SK-N-SH (cell line): ENCODE measurements at regions not wholly inside any gene's neighbourhood (a gene's known extent, or its start where the extent isn't known, plus 50 kb on each side); places are given as distances from the start of the nearest gene placed in this dataset.

Experiments
- CTCF ChIA-PET: fragments of 300-600, 350-600 bp; formaldehyde crosslinking; extraction: SDS; loops from one replicate; lab custom pipeline; 2021; lab: Yijun Ruan, JAX
- POLR2A ChIA-PET: fragments of 350-600 bp; sonication (Branson Sonifier 250); formaldehyde crosslinking; extraction: SDS; loops from one replicate; lab custom pipeline; 2020; ENCODE audit warnings: antibody characterized with exemption, inconsistent platforms; lab: Yijun Ruan, JAX
- DNase-seq: peaks from one replicate; pipeline ENCODE4 v3.0.0; 2012
- H2AFZ ChIP-seq: fragments of 200-600 bp; sonication (generic); 2 replicates; pipeline ENCODE4 v1.8.1; 2016; ENCODE audit warnings: antibody characterized with exemption, mild to moderate bottlenecking, low read depth
- H3F3A ChIP-seq: fragments of 200-600 bp; sonication (generic); replicated peaks from 2 replicates; pipeline ENCODE3; 2016; ENCODE audit warnings: antibody characterized with exemption, mild to moderate bottlenecking; ENCODE audit not compliant: insufficient read depth
- H3K27ac ChIP-seq, 2 experiments: fragments of 200-500 bp in 1 of 2; fragments of 200-600 bp in 1 of 2; sonication (Bioruptor generic) in 1 of 2; sonication (generic), shearing (Covaris generic) in 1 of 2; 2 replicates each; pipeline versions ENCODE4 v1.5.1 to v1.6.1; 2014 to 2016; ENCODE audit warnings: low read depth in 2 of 2, inconsistent platforms in 1 of 2, low read length in 1 of 2, mild to moderate bottlenecking in 1 of 2, mixed read lengths in 1 of 2
- H3K27me3 ChIP-seq: fragments of 200-600 bp; sonication (generic), shearing (Covaris generic); 2 replicates; pipeline ENCODE4 v1.6.1; 2016; ENCODE audit warnings: mixed run types; ENCODE audit not compliant: insufficient read depth
- H3K36me3 ChIP-seq, 2 experiments: fragments of 200-500 bp in 1 of 2; fragments of 200-600 bp in 1 of 2; sonication (Bioruptor generic) in 1 of 2; sonication (generic) in 1 of 2; replicated peaks in 1 of 2; 2 replicates each; pipeline versions ENCODE3 to v1.5.1; 2014 to 2016; ENCODE audit warnings: low read length in 1 of 2, mild to moderate bottlenecking in 1 of 2; ENCODE audit not compliant: insufficient read depth in 2 of 2, control insufficient read depth in 1 of 2
- H3K4me1 ChIP-seq, 2 experiments: fragments of 200-500 bp in 1 of 2; fragments of 200-600 bp in 1 of 2; sonication (Bioruptor generic) in 1 of 2; sonication (generic), shearing (Covaris generic) in 1 of 2; 2 replicates each; pipeline versions ENCODE4 v1.5.1 to v1.6.1; 2014 to 2016; ENCODE audit warnings: low read depth in 1 of 2, low read length in 1 of 2, mixed run types in 1 of 2; ENCODE audit not compliant: insufficient read depth in 2 of 2, control insufficient read depth in 1 of 2
- H3K4me2 ChIP-seq: fragments of 200-600 bp; sonication (generic), shearing (Covaris generic); 2 replicates; pipeline ENCODE4 v1.6.1; 2017; ENCODE audit warnings: mixed run types
- H3K4me3 ChIP-seq, 2 experiments: fragments of 200-500 bp in 1 of 2; fragments of 200-600 bp in 1 of 2; sonication (Bioruptor generic) in 1 of 2; sonication (generic), shearing (Covaris generic) in 1 of 2; 2 replicates each; pipeline versions ENCODE4 v1.5.1 to v1.8.1; 2014 to 2016; ENCODE audit warnings: low read depth in 2 of 2, inconsistent platforms in 1 of 2, low read length in 1 of 2, mild to moderate bottlenecking in 1 of 2, mixed read lengths in 1 of 2, moderate library complexity in 1 of 2
- H3K79me2 ChIP-seq: fragments of 200-600 bp; sonication (generic); 2 replicates; pipeline ENCODE4 v1.8.1; 2017; ENCODE audit warnings: mild to moderate bottlenecking; ENCODE audit not compliant: insufficient read depth
- H3K9ac ChIP-seq: fragments of 200-600 bp; sonication (generic); 2 replicates; pipeline ENCODE4 v1.6.1; 2017; ENCODE audit warnings: mixed run types
- H3K9me2 ChIP-seq: fragments of 200-600 bp; sonication (generic); 2 replicates; pipeline ENCODE4 v1.6.1; 2017; ENCODE audit warnings: mixed run types
- H3K9me3 ChIP-seq: fragments of 200-600 bp; sonication (generic); 2 replicates; pipeline ENCODE4 v1.6.1; 2017; ENCODE audit warnings: mixed run types, mild to moderate bottlenecking, moderate library complexity
- H4K20me1 ChIP-seq: fragments of 200-600 bp; sonication (generic); 2 replicates; pipeline ENCODE4 v1.6.1; 2017; ENCODE audit warnings: mild to moderate bottlenecking, mixed run types; ENCODE audit not compliant: insufficient read depth
- CHD2 ChIP-seq: fragments of 150-350 bp; IDR thresholded peaks from 2 replicates; pipeline ENCODE4 v1.6.1; 2018; ENCODE audit warnings: low read length; ENCODE audit not compliant: partially characterized antibody
- ELF1 ChIP-seq: IDR thresholded peaks from 2 replicates; pipeline ENCODE4 v1.4.0; 2012
- EP300 ChIP-seq, 2 experiments: IDR thresholded peaks; 2 replicates each; pipeline versions ENCODE4 v1.4.0 to v1.6.1; 2012; ENCODE audit warnings: borderline replicate concordance in 1 of 2, low read depth in 1 of 2, low read length in 1 of 2
- FOXJ3 ChIP-seq: sonication (generic); formaldehyde crosslinking; IDR thresholded peaks from 2 replicates; pipeline ENCODE4 v1.5.1; 2020; ENCODE audit warnings: mild to moderate bottlenecking, missing genetic modification reagents
- FOXM1 ChIP-seq: IDR thresholded peaks from 2 replicates; pipeline ENCODE4 v1.4.0; 2012; ENCODE audit warnings: low read depth, mild to moderate bottlenecking
- GATA2 ChIP-seq: sonication (generic); formaldehyde crosslinking; IDR thresholded peaks from 2 replicates; pipeline ENCODE4 v1.5.0; 2020; ENCODE audit warnings: mild to moderate bottlenecking, missing genetic modification reagents
- MEF2A ChIP-seq: IDR thresholded peaks from 2 replicates; pipeline ENCODE4 v1.4.0; 2012; ENCODE audit warnings: low read depth, borderline replicate concordance
- NRF1 ChIP-seq: IDR thresholded peaks from 2 replicates; pipeline ENCODE4 v1.6.1; 2012; ENCODE audit warnings: low read depth, mild to moderate bottlenecking, low read length
- RCOR1 ChIP-seq: fragments of 150-350 bp; IDR thresholded peaks from 2 replicates; pipeline ENCODE4 v1.6.1; 2017; ENCODE audit warnings: antibody characterized with exemption, low read length
- RXRA ChIP-seq: IDR thresholded peaks from 2 replicates; pipeline ENCODE4 v1.4.0; 2012; ENCODE audit warnings: low read depth, mild to moderate bottlenecking, borderline replicate concordance
- TAF1 ChIP-seq: IDR thresholded peaks from 2 replicates; pipeline ENCODE4 v1.6.1; 2012; ENCODE audit warnings: low read depth, mild to moderate bottlenecking, low read length, moderate library complexity, borderline replicate concordance
- TCF12 ChIP-seq: IDR thresholded peaks from 2 replicates; pipeline ENCODE4 v1.4.0; 2012
- YY1 ChIP-seq: IDR thresholded peaks from 2 replicates; pipeline ENCODE4 v1.4.0; 2012; ENCODE audit warnings: low read depth, mild to moderate bottlenecking
- WGBS: methylation state at CpG from one replicate; pipeline ENCODE4 v1.1.6; 2017; ENCODE audit warnings: low lambda C conversion rate; 5-methylcytosine and 5-hydroxymethylcytosine counted together
- TF ChIP-seq, protein P1 (sequence below): IDR thresholded peaks from 2 replicates; pipeline ENCODE4 v1.4.0; 2012; ENCODE audit warnings: low read depth, borderline replicate concordance
- TF ChIP-seq, protein P2 (sequence below): IDR thresholded peaks from 2 replicates; pipeline ENCODE4 v1.4.0; 2012; ENCODE audit warnings: low read depth
- TF ChIP-seq, protein P3 (sequence below): IDR thresholded peaks from 2 replicates; pipeline ENCODE4 v1.4.0; 2012; ENCODE audit warnings: low read depth, borderline replicate concordance
- TF ChIP-seq, protein P4 (sequence below): fragments of 150-350 bp; IDR thresholded peaks from 2 replicates; pipeline ENCODE4 v1.6.1; 2017; ENCODE audit warnings: antibody characterized with exemption, low read length, low read depth, borderline replicate concordance
- TF ChIP-seq, protein P5 (sequence below): IDR thresholded peaks from 2 replicates; pipeline ENCODE4; 2012

DNA sequence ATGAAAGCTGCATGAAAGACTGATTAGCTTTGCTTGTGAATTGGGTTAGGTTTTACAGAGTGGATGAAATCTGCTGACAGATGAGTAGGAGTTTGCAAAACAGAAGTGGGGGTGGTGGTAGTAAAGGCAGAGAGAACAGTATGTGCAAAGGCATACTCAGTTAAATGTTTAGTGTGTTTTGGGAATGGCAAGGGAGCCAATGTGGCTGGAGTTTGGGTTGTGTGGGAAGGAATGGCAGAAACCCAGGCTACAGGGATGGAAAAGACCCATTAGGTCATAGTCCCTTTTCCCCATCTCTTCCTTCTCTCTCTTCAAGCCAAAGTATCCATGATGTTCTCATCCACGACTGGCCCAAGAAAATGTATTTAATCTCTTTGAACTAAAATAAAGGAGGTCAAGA lies 362.2 kb upstream of the LYPLAL1 start:
- Histone ChIP-seq H3K27me3 (no peaks in the 10 kb centered on the region), H3K4me2 (no peak overlapping the region), H3K4me3 (no peak overlapping the region), H3K4me1 (no peaks in the 10 kb centered on the region; a peak in 1 of 4 replicates), H4K20me1 (no peaks in the 10 kb centered on the region), H3K79me2 (no peaks in the 10 kb centered on the region), H3K9ac (no peak overlapping the region), H3K9me3 (no peaks in the 10 kb centered on the region), H3K9me2 (no peaks in the 10 kb centered on the region), H2AFZ (no peak overlapping the region; the same call in 1 of the 2 replicates), H3K27ac (no peak overlapping the region), H3F3A (no peaks in the 10 kb centered on the region), H3K36me3 (no peaks in the 10 kb centered on the region)
- POLR2A ChIA-PET, result no interaction called here
- 70% methylated on average over 1 of the region's 1 CpG for WGBS
- DNase-seq, result no peak
- no peak for TF ChIP-seq RXRA
- TF ChIP-seq NRF1, result no peak
- TF ChIP-seq EP300 (IDR thresholded peaks at IDR 0.05; ENCODE audit: borderline replicate concordance in 1 of 2, low read depth in 1 of 2, low read length in 1 of 2), result no peak
- TF ChIP-seq, protein P1, sequence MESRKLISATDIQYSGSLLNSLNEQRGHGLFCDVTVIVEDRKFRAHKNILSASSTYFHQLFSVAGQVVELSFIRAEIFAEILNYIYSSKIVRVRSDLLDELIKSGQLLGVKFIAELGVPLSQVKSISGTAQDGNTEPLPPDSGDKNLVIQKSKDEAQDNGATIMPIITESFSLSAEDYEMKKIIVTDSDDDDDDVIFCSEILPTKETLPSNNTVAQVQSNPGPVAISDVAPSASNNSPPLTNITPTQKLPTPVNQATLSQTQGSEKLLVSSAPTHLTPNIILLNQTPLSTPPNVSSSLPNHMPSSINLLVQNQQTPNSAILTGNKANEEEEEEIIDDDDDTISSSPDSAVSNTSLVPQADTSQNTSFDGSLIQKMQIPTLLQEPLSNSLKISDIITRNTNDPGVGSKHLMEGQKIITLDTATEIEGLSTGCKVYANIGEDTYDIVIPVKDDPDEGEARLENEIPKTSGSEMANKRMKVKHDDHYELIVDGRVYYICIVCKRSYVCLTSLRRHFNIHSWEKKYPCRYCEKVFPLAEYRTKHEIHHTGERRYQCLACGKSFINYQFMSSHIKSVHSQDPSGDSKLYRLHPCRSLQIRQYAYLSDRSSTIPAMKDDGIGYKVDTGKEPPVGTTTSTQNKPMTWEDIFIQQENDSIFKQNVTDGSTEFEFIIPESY, result no peak
- TF ChIP-seq TAF1, result no peak
- no peak for TF ChIP-seq TCF12
- TF ChIP-seq, protein P2, sequence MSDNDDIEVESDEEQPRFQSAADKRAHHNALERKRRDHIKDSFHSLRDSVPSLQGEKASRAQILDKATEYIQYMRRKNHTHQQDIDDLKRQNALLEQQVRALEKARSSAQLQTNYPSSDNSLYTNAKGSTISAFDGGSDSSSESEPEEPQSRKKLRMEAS, result no peak
- no peak for TF ChIP-seq MEF2A
- TF ChIP-seq, protein P3, sequence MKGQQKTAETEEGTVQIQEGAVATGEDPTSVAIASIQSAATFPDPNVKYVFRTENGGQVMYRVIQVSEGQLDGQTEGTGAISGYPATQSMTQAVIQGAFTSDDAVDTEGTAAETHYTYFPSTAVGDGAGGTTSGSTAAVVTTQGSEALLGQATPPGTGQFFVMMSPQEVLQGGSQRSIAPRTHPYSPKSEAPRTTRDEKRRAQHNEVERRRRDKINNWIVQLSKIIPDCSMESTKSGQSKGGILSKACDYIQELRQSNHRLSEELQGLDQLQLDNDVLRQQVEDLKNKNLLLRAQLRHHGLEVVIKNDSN, result no peak
- no peak for TF ChIP-seq FOXJ3 (CRISPR knock-in tag)
- TF ChIP-seq, protein P4, sequence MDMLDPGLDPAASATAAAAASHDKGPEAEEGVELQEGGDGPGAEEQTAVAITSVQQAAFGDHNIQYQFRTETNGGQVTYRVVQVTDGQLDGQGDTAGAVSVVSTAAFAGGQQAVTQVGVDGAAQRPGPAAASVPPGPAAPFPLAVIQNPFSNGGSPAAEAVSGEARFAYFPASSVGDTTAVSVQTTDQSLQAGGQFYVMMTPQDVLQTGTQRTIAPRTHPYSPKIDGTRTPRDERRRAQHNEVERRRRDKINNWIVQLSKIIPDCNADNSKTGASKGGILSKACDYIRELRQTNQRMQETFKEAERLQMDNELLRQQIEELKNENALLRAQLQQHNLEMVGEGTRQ, result no peak
- TF ChIP-seq ELF1, result no peak
- TF ChIP-seq, protein P5, sequence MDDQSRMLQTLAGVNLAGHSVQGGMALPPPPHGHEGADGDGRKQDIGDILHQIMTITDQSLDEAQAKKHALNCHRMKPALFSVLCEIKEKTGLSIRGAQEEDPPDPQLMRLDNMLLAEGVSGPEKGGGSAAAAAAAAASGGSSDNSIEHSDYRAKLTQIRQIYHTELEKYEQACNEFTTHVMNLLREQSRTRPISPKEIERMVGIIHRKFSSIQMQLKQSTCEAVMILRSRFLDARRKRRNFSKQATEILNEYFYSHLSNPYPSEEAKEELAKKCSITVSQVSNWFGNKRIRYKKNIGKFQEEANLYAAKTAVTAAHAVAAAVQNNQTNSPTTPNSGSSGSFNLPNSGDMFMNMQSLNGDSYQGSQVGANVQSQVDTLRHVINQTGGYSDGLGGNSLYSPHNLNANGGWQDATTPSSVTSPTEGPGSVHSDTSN, result no peak
- no peak for TF ChIP-seq FOXM1
- TF ChIP-seq RCOR1, result no peak
- no peak for TF ChIP-seq YY1
- no peak for TF ChIP-seq GATA2 (CRISPR knock-in tag)
- no peak for TF ChIP-seq CHD2
- CTCF ChIA-PET, result no interaction called here
